Duodenal mucosa (tissue), 2 donors: ENCODE measurements at regions not wholly inside any gene's neighbourhood (a gene's known extent, or its start where the extent isn't known, plus 50 kb on each side); places are given as distances from the start of the nearest gene placed in this dataset.

Source experiments
- H3K27ac ChIP-seq: one replicate; pipeline ENCODE4 v1.7.0; 2013; ENCODE audit warnings: low read depth, low read length
- H3K27me3 ChIP-seq, 2 donors: one replicate each; pipeline ENCODE4 v1.7.0; 2013; ENCODE audit warnings: low read length in 2 of 2, control low read depth in 1 of 2; ENCODE audit not compliant: insufficient read depth in 2 of 2, control insufficient read depth in 1 of 2
- H3K36me3 ChIP-seq, 2 donors: one replicate each; pipeline ENCODE4 v1.7.0; 2013; ENCODE audit warnings: low read length in 2 of 2, control low read depth in 1 of 2; ENCODE audit not compliant: insufficient read depth in 2 of 2, control insufficient read depth in 1 of 2
- H3K4me1 ChIP-seq, 2 donors: one replicate each; pipeline ENCODE4 v1.7.0; 2013; ENCODE audit warnings: low read length in 2 of 2, control low read depth in 1 of 2; ENCODE audit not compliant: insufficient read depth in 2 of 2, control insufficient read depth in 1 of 2
- H3K4me3 ChIP-seq, 2 donors: one replicate each; pipeline ENCODE4 v1.7.0; 2013; ENCODE audit warnings: low read length in 2 of 2, low read depth in 1 of 2
- H3K9ac ChIP-seq, 2 donors: one replicate each; pipeline ENCODE4 v1.7.0; 2013; ENCODE audit warnings: low read length in 2 of 2, low read depth in 1 of 2
- H3K9me3 ChIP-seq, 2 donors: one replicate each; pipeline ENCODE4 v1.7.0; 2013; ENCODE audit warnings: low read length in 2 of 2, control low read depth in 1 of 2; ENCODE audit not compliant: control insufficient read depth in 1 of 2

- no peaks in the 10 kb centered on the region for H3K27me3 ChIP-seq
- H3K9ac ChIP-seq, result no peak overlapping the region
- no peaks in the 10 kb centered on the region for H3K9me3 ChIP-seq
- no peaks in the 10 kb centered on the region for H3K4me1 ChIP-seq
- no peak overlapping the region for H3K4me3 ChIP-seq
- H3K36me3 ChIP-seq, result no peaks in the 10 kb centered on the region
- H3K27ac ChIP-seq, result no peak overlapping the region
Measured at GRCh38 chr2:17311106-17311619, 207.1 kb downstream of the RAD51AP2 start.

- Histone ChIP-seq H3K4me1 (no peaks in the 10 kb centered on the region), H3K27me3 (no peaks in the 10 kb centered on the region), H3K9ac (no peak overlapping the region), H3K4me3 (no peak overlapping the region), H3K36me3 (no peaks in the 10 kb centered on the region), H3K27ac (no peak overlapping the region), H3K9me3 (no peaks in the 10 kb centered on the region)
Measured at GRCh38 chr2:17309741-17310339, 208.4 kb downstream of the RAD51AP2 start.

GRCh38 chr2:17309181-17309580, 209.1 kb downstream of the RAD51AP2 start:
- no peaks in the 10 kb centered on the region for H3K4me1 ChIP-seq

DNA sequence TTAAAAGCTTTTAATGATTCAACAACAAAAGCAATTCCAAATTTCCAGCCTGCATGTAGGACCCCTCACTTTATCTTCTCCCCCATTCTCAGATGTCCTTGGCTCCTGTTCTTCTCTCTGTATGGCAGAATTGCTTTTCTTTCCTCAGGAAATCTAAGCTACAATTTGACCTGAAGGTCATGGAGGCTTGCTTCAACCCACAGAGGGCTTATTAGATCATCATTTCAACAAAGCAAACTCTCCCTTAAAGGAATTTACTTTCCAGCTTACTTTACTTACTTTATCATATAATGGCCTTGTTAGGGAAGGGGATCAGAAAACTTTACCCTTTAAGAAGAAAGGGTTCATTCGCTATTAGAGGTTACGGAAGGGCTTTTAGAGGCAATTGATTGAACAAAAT, 211.5 kb downstream of the RAD51AP2 start:
- Histone ChIP-seq H3K27me3 (no peaks in the 10 kb centered on the region), H3K9ac (no peak overlapping the region), H3K27ac (no peak overlapping the region), H3K4me3 (no peak overlapping the region), H3K4me1 (no peaks in the 10 kb centered on the region), H3K9me3 (no peaks in the 10 kb centered on the region), H3K36me3 (no peaks in the 10 kb centered on the region)

More at GRCh38 chr2:17309181-17309580, 209.1 kb downstream of the RAD51AP2 start:
- H3K36me3 ChIP-seq, result no peaks in the 10 kb centered on the region
- no peaks in the 10 kb centered on the region for H3K27me3 ChIP-seq
- no peak overlapping the region for H3K27ac ChIP-seq
- H3K9ac ChIP-seq, result no peak overlapping the region
- no peaks in the 10 kb centered on the region for H3K9me3 ChIP-seq
- no peak overlapping the region for H3K4me3 ChIP-seq

GRCh38 chr2:17306219-17306618, 212.0 kb downstream of the RAD51AP2 start:
- Histone ChIP-seq H3K9me3 (no peaks in the 10 kb centered on the region), H3K27ac (no peak overlapping the region)

GRCh38 chr2:17303521-17303920, 214.7 kb downstream of the RAD51AP2 start:
- H3K9me3 ChIP-seq, result no peaks in the 10 kb centered on the region
- H3K27me3 ChIP-seq, result no peaks in the 10 kb centered on the region
- no peak overlapping the region for H3K27ac ChIP-seq
- H3K9ac ChIP-seq, result no peak overlapping the region
- no peak overlapping the region for H3K4me3 ChIP-seq
- H3K36me3 ChIP-seq, result no peaks in the 10 kb centered on the region
- H3K4me1 ChIP-seq, result no peaks in the 10 kb centered on the region

More at GRCh38 chr2:17306219-17306618, 212.0 kb downstream of the RAD51AP2 start:
- Histone ChIP-seq H3K36me3 (no peaks in the 10 kb centered on the region), H3K4me3 (no peak overlapping the region), H3K4me1 (no peaks in the 10 kb centered on the region), H3K9ac (no peak overlapping the region), H3K27me3 (no peaks in the 10 kb centered on the region)

- H3K27me3 ChIP-seq, result no peaks in the 10 kb centered on the region
- H3K36me3 ChIP-seq, result no peaks in the 10 kb centered on the region
- no peak overlapping the region for H3K27ac ChIP-seq
- H3K9me3 ChIP-seq, result no peaks in the 10 kb centered on the region
- H3K4me3 ChIP-seq, result no peak overlapping the region
- H3K4me1 ChIP-seq, result no peaks in the 10 kb centered on the region
- H3K9ac ChIP-seq, result no peak overlapping the region
Measured at GRCh38 chr2:17303054-17303453, 215.2 kb downstream of the RAD51AP2 start.

GRCh38 chr2:17302281-17302680, 216.0 kb downstream of the RAD51AP2 start:
- H3K4me3 ChIP-seq, result no peak overlapping the region
- H3K9ac ChIP-seq, result no peak overlapping the region
- H3K9me3 ChIP-seq, result no peaks in the 10 kb centered on the region
- no peaks in the 10 kb centered on the region for H3K27me3 ChIP-seq
- H3K4me1 ChIP-seq, result no peaks in the 10 kb centered on the region
- no peaks in the 10 kb centered on the region for H3K36me3 ChIP-seq
- no peak overlapping the region for H3K27ac ChIP-seq

GRCh38 chr2:17301437-17301836, 216.8 kb downstream of the RAD51AP2 start:
- H3K27ac ChIP-seq, result no peak overlapping the region
- H3K4me3 ChIP-seq, result no peak overlapping the region
- H3K9ac ChIP-seq, result no peak overlapping the region
- H3K4me1 ChIP-seq, result no peaks in the 10 kb centered on the region
- no peaks in the 10 kb centered on the region for H3K9me3 ChIP-seq
- H3K36me3 ChIP-seq, result no peaks in the 10 kb centered on the region
- H3K27me3 ChIP-seq, result no peaks in the 10 kb centered on the region

- no peak overlapping the region for H3K27ac ChIP-seq
- H3K27me3 ChIP-seq, result no peaks in the 10 kb centered on the region
- H3K9ac ChIP-seq, result no peak overlapping the region
- H3K4me1 ChIP-seq, result no peaks in the 10 kb centered on the region
- no peaks in the 10 kb centered on the region for H3K36me3 ChIP-seq
- H3K4me3 ChIP-seq, result no peak overlapping the region
- H3K9me3 ChIP-seq, result no peaks in the 10 kb centered on the region
Measured at GRCh38 chr2:17299891-17300540, 218.2 kb downstream of the RAD51AP2 start.
